ENCODE measurements at regions not wholly inside any gene's neighbourhood (a gene's known extent, or its start where the extent isn't known, plus 50 kb on each side); places are given as distances from the start of the nearest gene placed in this dataset.

- no peak for DNase-seq (ENCODE audit: low read depth)
Observed at GRCh38 chr18:76202322-76202721, 292.7 kb downstream of the ZNF516 start.

GRCh38 chr18:76195601-76196000 is 299.4 kb downstream of the ZNF516 start:
- DNase-seq (ENCODE audit: low read depth): no peak

GRCh38 chr18:76188097-76188496 is 306.9 kb downstream of the ZNF516 start:
- DNase-seq (ENCODE audit: low read depth): no peak

GRCh38 chr18:76179257-76179656 is 315.8 kb downstream of the ZNF516 start:
- DNase-seq (ENCODE audit: low read depth): no peak

GRCh38 chr18:76177160-76177559 is 317.9 kb downstream of the ZNF516 start:
- DNase-seq (ENCODE audit: low read depth): no peak

GRCh38 chr18:76174451-76174850 is 320.6 kb downstream of the ZNF516 start:
- no peak for DNase-seq (ENCODE audit: low read depth)

- DNase-seq (ENCODE audit: low read depth): no peak
Observed at GRCh38 chr18:76169733-76170132, 325.3 kb downstream of the ZNF516 start.

GRCh38 chr18:76167845-76168621 is 327.0 kb downstream of the ZNF516 start:
- no peak for DNase-seq (ENCODE audit: low read depth)

- DNase-seq (ENCODE audit: low read depth): no peak
Observed at GRCh38 chr18:76167410-76167809, 327.6 kb downstream of the ZNF516 start.

GRCh38 chr18:76162886-76163285 is 332.2 kb downstream of the ZNF516 start:
- no peak for DNase-seq (ENCODE audit: low read depth)

GRCh38 chr18:76161983-76162382 is 333.1 kb downstream of the ZNF516 start:
- no peak for DNase-seq (ENCODE audit: low read depth)

GRCh38 chr18:76153691-76154090 is 341.4 kb downstream of the ZNF516 start:
- no peak for DNase-seq (ENCODE audit: low read depth)

- DNase-seq (ENCODE audit: low read depth): no peak
Observed at GRCh38 chr18:76149734-76150133, 345.3 kb downstream of the ZNF516 start.

- no peak for DNase-seq (ENCODE audit: low read depth)
Observed at GRCh38 chr18:76149284-76149683, 345.8 kb downstream of the ZNF516 start.

- DNase-seq (ENCODE audit: low read depth): no peak
Observed at GRCh38 chr18:76145521-76146376, 349.3 kb downstream of the ZNF516 start.

- DNase-seq (ENCODE audit: low read depth): no peak
Observed at GRCh38 chr18:76144844-76145243, 350.2 kb downstream of the ZNF516 start.

GRCh38 chr18:76142611-76143010 is 352.4 kb downstream of the ZNF516 start:
- DNase-seq (ENCODE audit: low read depth): no peak

GRCh38 chr18:76139844-76140243 is 355.2 kb downstream of the ZNF516 start:
- no peak for DNase-seq (ENCODE audit: low read depth)

- no peak for DNase-seq (ENCODE audit: low read depth)
Observed at GRCh38 chr18:76137216-76137615, 357.8 kb downstream of the ZNF516 start.

GRCh38 chr18:76136701-76137100 is 358.3 kb downstream of the ZNF516 start:
- DNase-seq (ENCODE audit: low read depth): no peak

- DNase-seq (ENCODE audit: low read depth): no peak
Observed at GRCh38 chr18:76134628-76135027, 360.4 kb downstream of the ZNF516 start.

GRCh38 chr18:76133873-76134272 is 361.2 kb downstream of the ZNF516 start:
- no peak for DNase-seq (ENCODE audit: low read depth)

GRCh38 chr18:76131738-76132137 is 363.3 kb downstream of the ZNF516 start:
- DNase-seq (ENCODE audit: low read depth): no peak

All from ELR (cell line).